OCI-M2 (cell line): ENCODE measurements at regions not wholly inside any gene's neighbourhood (a gene's known extent, or its start where the extent isn't known, plus 50 kb on each side); places are given as distances from the start of the nearest gene placed in this dataset.
"Not testable (repeated sequence)": the region's sequence is repeated elsewhere in the genome, so short reads cannot be mapped to it uniquely, and the experiment has no call there.

Source experiments
- DNase-seq: peaks from one replicate; lab custom pipeline; 2025; ENCODE audit not compliant: unreplicated experiment; lab: John Stamatoyannopoulos, UW

DNA sequence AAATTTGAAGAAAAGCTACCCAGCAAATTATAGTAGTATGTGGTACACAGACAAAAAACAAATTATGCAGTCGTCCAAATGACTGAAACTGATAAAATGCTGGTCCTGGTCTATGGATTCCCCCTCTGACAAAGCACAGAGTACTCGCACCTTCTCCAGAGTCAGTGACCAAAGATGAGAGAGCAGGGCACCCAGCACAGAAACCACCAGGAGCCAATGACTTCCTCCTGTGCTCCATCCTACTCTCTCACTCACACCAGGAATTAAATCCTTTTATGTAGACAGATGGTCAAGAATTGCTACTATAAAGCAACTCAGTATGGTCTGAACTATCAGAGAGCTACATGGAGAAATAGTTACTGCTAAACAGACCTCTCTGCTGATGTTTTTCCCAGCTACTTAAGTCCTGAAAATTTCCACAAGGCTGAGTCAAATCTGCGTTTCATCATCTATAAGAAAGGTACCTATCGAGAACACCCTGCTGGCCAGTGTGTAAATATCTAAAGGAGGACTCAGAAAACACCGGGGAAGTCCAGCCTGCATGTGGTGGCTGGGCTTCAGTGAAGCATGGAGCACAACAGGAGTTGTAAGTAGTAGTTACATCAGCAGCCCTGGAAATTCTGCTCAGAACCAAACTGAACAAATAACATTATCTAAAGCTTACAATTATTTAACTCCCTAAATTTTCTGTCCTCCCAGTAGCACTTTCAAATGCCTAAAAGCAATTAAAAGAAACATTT, 84.5 kb upstream of the FBXO28 start:
- not testable (repeated sequence) for DNase-seq

DNA sequence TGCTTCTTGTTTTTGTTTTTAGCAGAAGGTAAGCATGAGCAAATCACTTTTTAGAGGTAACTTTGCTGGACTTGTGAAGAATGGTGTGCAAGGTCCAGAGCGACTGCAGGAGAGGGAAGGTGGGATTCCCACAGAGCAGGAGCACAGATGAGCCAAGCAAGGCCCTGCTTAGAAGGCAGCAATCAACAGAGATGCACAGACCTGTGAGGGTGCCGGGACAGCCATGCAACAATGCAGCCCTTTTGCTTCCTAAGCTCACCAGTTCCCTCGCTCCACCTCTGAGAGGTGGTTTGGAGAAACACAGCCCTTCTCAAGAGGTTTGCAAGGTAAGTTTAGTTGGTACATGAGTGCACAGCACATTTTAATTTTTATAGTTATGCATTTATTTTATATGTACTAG, 85.1 kb upstream of the FBXO28 start:
- not testable (repeated sequence) for DNase-seq

DNA sequence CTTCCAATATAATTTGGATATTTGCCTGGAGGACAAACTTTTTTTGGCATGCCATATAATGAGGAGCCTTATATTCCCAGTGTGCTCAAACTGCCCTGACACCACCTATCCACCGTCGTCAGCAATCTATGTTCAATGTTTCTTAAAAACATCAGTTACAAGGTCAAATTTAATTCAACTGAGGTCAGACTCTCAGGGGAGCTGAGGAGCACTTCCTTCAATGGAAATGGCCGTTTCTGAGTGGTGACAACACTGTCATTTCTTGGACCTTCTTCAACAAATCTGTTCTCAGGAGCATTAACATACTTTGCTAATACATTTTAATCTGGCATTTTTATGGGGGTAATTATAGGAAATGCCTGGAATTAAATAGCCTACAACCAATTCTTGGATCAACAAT, 90.8 kb upstream of the FBXO28 start:
- DNase-seq, result not testable (repeated sequence)

DNA sequence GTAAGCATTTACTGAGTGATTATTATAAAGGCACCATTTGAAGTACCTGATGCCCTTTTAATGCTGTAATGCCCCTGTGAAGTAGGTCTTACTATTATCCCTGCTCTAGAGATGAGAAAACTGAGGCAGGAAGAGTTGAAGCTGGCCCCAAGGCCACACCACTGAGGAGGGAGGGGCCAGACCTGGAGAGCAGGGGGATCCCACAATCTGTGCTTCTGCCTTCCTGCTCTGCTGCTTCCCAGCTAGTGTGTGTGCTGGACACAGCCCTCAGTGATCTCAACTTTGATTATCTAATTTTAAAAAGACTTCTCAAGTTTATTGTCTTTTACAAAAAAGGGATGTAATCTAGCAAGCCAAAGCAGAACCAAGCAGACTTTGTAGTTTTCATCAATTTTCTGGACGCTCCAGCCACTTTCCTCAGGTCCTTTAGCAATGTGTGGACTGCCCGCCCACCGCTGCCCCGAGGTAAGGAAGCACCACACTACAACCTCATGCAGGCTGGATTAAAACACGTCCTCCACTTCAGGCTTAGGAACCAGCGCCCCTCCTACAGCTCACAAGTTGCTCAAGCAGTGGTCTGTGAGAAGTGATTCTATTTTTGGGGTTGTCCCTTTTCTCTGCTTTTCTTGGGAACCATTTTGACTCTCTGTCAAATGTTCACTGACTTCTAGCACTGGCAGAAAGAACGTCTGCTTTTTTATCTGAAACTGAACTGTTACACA, 91.5 kb upstream of the FBXO28 start:
- DNase-seq, result not testable (repeated sequence)

DNA sequence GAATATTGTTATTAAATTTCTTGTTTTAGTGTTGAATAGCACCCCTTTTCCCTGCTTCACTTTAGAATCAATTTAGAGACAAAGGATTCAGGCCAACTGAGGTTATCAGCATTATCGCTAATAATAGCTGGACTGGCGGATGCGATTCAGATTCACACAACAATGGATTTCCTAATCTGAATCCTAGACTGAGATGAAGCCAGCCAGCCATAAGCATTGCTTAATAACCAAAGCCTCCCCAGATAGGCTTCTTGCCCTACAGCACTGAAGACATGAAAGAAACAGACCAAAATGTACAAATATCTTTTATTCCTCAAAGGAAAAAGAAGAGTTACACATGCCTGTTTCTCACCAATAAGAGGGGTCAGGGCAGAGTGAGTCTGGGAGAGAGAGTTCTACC, 94.0 kb upstream of the FBXO28 start:
- not testable (repeated sequence) for DNase-seq

DNA sequence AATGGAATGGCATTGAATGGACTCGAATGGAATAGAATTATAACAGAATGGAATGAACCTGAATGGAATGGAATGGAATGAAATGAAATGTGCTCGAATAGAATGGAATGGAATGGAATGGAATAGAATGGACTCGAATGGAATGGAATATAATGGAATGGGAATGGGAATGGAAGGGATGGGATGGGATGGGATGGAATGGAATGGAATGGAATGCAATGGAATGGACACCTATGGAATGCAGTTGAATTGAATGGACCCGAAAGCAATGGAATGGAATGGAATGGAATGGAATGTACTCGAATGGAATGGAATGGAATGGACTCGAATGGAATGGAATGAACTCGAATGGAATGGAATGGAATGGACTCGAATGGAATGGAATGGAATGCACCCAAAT, 98.1 kb upstream of the FBXO28 start:
- DNase-seq, result not testable (repeated sequence)

DNA sequence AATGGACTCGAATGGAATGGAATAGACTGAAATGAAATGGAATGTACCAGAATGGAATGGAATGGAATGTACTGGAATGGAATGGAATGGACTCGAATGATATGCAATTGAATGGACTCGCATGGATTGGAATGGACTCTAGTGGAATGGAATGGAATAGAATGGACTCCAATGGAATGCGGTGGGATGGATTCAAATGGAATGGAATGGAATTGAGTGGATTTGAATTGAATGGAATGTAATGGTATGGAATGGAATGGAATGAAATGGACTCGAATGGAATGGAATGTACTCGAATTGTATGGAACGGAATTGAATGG, 99.6 kb upstream of the FBXO28 start:
- DNase-seq, result no peak

DNA sequence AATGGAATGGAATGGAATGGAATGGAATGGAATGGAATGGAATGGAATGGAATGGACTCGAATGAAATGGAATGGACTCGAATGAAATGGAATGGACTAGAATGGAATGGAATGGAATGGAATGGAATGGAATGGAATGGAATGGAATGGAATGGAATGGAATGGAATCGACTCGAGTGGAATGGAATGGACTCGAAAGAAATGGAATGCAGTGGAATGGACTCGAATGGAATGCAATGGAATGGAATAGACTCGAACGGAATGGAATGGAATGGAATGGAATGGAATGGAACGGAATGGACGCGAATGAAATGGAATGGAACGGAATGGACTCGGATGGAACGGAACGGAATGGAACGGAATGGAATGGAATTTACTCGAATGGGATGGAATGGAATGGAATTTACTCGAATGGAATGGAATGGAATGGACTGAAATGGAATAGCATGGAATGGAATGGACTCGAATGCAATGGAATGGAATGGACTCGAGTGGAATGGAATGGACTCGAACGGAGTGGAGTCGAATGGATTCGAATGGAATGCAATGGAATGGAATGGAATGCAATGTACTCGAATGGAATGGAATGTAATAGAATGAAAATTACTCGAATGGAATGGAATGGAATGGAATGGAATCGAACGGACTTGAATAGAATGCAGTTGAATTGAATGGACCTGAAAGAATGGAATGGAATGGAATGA, 100.1 kb upstream of the FBXO28 start:
- not testable (repeated sequence) for DNase-seq

DNA sequence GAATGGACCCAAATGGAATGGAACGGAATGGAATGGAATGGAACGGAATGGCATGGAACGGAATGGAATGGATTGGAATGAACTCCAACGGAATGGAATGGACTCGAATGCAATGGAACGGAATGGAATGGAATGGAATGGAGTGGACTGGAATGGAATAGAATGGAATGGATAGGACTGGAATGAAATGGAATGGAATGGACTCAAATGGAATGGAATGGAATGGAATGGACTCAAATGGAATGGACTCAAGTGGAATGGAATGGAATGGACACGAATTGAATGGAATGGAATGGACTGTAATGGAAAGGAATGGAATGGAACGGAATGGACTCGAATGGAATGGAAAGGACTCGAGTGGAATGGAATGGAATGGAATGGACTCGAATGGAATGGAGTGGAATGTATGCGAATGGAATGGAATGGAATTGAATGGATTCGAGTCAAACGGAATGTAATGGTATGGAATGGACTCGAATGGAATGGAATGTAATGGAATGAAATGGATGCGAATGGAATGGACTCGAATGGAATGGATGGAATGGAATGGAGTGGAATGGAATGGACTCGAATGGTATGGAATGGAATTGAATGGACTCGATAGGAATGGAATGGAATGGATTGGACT, 101.0 kb upstream of the FBXO28 start:
- DNase-seq, result not testable (repeated sequence)

DNA sequence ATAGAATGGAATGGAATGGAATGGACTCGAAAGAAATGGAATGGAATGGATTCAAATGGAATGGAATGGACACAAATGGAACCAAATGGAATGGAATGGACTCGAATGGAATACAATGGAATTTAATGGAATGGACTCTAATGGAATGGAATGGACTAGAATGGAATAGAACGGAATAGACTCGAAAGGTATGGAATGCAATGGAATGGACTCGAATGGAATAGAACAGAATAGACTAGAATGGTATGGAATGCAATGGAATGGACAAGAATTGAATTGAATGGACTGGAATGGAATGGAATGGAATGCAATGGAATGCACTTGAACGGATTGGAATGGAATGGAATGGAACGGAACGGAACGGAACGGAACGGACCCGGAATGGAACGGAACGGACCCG, 101.7 kb upstream of the FBXO28 start:
- not testable (repeated sequence) for DNase-seq

DNA sequence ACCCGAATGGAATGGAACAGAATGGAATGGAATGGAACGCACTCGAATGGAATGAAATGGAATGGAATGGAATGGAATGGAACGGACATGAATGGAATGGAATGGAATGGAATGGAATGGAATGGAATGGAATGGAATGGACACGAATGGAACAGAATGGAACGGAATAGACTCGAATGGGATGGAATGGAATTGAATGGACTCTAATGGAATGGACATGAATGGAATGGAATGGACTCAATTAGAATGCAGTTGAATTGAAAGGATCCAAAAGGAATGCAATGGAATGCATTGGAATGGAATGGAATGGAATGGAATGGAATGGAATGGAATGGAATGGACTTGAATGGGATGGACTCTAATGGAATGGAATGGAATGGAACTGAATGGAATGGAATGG, 102.2 kb upstream of the FBXO28 start:
- not testable (repeated sequence) for DNase-seq

DNA sequence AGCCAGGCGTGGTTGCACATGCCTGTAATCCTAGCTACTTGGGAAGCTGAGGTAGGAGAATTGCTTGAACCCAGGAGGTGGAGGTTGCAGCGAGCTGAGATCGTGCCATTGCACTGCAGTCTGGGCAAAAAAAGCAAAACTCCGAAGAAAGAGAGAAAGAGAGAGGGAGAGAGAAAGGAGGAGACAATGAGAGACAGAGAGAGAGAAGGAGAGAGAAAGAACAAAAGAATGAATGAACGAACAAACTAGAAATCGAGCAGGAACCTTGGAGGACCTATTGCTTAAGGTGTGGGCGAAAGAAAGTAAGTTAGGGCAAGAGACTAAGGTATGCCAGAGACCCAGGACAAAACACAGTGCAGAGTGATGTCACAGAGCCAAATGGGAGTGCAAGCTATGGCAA, 102.8 kb upstream of the FBXO28 start:
- DNase-seq, result not testable (repeated sequence)

DNA sequence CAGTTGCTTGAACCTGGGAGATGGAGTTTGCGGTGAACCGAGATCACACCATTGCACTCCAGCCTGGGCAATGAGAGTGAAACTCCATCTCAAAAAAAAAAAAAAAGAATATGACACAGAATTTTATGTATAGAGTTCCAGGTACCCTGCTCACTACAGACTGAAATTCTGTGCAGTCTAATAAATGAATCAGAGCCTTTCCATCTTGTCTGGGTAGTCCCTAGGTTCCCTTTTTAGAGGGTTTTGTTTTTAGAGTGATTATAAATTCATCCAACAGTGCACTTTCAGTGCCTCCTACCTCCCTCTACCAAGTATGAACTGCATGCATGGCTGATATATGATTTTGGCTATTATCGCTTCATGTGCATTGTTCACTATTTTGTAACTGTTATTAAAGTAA, 107.9 kb upstream of the FBXO28 start:
- not testable (repeated sequence) for DNase-seq

DNA sequence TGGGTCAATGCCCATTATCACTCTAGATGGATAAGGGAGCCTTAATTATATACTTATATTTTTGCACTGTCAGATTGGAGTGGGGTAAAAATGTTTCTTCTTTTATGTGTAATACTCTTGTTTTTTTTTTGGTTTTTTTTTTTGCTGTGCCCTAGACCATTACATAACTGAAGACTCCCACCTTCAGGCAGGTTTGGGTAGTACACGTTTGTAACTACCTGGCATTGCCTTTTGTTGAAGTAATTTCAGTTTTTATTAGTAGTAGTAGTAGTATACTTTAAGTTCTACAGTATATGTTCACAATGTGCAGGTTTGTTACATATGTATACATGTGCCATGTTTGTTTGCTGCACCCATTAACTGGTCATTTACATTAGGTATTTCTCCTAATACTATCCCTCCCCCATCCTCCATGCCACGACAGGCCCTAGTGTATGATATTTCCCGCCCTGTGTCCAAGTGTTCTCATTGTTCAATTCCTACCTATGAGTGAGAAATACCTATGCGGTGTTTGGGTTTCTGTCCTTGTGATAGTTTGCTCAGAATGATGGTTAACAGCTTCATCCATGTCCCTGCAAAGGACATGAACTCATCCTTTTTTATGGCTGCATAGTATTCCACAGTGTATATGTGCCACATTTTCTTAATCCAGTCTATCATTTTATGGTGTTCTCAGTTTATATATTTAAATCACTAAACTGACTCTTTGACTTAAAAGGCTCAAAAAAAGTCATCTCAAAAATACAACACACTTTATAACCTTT, 109.2 kb upstream of the FBXO28 start:
- not testable (repeated sequence) for DNase-seq

DNA sequence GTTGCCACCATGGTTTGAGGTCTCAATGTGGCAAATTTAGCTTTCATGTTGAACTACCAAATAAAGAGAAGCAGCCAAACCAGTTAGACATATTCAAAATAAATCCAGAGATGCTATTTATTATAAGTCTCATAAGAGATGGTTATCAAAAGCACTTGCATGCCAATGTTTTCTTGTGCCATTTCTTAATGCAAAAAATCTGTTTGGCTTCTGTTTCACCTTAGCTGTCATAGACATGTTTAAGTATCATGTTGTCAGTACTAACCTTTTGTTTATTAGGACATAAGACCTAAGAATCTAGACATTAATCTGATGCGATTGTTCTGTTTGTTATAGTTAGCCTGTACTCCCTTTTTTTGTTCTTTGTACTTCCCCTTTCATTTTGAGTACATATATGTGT, 110.0 kb upstream of the FBXO28 start:
- DNase-seq, result not testable (repeated sequence)

DNA sequence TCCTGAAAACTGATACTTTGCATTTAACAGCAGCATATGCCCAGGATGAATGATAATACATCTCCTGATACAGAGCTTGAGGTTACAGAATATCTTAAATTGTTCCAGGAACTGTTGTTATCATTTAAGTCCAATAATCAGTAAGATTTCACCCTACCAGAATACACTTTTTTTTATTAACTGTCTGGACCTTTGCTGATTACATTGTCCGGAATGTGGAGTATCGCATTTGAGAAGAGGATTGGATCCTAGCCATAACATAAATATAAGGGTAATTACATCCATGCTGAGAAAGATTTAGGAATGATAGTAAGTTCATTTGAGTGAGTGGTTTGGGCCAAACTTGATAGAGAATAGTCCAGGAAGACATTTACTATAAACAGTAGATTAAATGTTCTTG, 112.2 kb upstream of the FBXO28 start:
- DNase-seq, result not testable (repeated sequence)

DNA sequence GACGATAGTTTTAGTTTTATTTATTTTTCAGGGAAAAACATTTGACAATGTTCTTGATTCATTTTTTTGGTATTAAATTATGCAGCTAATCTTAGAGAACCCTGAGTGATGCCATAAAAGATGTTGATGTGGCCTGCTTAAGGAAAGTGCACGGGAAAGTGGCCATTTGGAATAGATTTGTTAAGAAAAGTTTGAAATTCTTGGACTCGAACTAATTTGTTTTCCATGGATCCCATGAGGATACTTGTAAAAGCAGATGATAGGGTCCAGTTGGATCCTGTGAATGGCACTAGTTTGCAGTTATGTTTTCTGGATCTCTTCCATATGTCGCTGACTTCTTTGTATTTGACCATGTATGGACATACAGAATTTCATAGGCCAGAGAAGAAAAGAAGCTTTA, 114.2 kb upstream of the FBXO28 start:
- DNase-seq, result not testable (repeated sequence)

DNA sequence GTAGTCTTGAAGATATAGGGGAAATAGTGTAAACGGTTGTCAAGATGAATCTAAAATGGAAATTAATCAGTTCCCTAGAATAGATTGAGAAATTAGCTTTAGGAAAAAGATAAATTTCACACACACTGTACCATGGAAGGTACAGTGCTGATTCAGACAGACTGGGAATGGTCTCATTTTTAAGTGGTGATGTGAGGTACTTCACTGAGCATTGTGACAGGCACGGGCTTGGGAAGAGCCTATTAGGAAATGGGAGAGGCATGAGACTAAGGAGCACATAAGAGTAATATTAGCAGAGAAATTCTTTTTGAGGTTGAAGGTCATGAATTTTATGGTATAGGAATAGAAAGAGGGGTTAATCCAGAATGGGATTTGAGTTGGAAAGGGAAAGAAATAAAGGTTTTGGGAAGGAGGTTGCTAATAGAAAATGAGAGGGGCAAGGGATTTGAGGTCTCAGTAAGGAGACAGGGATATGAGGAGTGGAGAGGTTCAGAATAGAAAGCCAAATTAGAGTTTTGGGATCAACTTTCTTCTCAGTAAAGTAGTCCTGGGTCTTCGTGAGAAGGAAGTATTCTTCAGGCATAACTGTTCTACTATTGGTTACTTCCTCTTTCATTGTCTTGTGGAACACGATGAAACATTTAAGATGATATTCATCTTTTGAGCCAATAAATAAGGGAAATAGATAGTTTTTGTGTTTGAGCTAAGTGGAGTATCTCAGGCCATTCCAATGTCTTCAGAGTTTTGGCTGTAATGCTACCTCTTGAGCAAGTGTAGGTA, 115.0 kb upstream of the FBXO28 start:
- not testable (repeated sequence) for DNase-seq

DNA sequence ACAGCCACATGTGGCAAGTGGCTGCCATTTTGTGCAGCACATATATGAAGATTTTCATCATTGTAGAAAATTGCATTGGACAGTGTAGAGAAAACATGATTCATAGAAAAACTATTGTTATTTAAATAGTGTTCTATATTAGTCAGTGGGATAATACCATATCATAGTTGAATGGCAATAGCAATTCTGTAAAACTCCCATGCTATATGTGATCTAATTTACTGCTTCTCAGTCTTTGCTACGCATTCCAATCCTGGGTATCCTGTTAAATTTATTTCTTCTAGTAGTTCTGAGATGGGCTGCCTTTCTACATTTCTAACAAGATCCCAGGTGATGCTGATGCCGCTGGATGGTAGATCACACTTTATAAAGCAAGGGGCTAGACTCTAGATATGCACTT, 117.5 kb upstream of the FBXO28 start:
- DNase-seq, result not testable (repeated sequence)
